ENCODE measurements at regions not wholly inside any gene's neighbourhood (a gene's known extent, or its start where the extent isn't known, plus 50 kb on each side); places are given as distances from the start of the nearest gene placed in this dataset.

DNA sequence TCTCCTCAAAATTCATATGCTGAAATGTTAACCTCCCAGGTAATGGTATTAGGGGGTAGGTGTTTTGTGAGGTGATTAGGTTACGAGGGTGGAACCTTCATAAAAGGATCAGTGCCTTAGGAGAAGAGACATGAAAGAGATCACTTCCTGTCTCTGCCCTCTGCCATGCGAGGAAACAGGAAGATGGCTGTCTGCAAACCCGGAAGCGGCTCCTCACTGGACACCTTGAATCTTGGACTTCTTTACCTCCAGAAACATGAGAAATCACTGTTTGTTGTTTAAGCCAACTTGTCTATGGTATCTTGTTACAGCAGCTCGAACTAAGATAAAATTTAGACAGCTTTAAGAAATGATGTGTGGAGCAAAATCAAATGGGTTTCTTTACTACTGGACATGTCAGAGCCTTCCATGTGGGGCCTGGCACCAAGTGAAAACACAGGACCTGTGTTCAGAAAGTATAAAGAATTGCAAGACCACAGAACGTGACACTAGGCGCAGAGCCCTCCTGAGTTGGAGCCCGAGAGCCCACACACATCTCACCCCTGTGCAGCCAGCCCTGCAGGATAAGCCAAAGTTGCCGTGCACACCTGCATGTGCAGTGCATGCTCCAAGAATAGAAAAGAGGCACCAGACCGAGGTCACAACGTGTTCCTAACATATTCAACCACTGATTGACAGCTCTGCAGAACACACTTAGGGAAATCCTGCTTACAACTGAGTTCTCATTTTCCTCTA, 112.5 kb upstream of the UQCRFS1 start:
- Histone ChIP-seq H3K27ac (ENCODE audit: low read depth in 2 of 2, low read length in 2 of 2) (no peak overlapping the region), H3K4me1 (ENCODE audit: control insufficient read depth in 2 of 3, insufficient read depth in 2 of 3, low read depth in 1 of 3, low read length in 3 of 3) (no peaks in the 10 kb centered on the region), H3K36me3 (ENCODE audit: control insufficient read depth in 2 of 3, insufficient read depth in 3 of 3, low read length in 3 of 3) (no peaks in the 10 kb centered on the region), H3K9ac (ENCODE audit: low read length in 3 of 3) (no peak overlapping the region), H3K9me3 (ENCODE audit: control insufficient read depth in 2 of 3, insufficient read depth in 1 of 3, low read length in 3 of 3) (no peaks in the 10 kb centered on the region), H3K27me3 (ENCODE audit: control insufficient read depth, insufficient read depth, low read length) (no peaks in the 10 kb centered on the region), H3K4me3 (ENCODE audit: low read length in 3 of 3) (no peak overlapping the region)
- DNase-seq (no peak), FAIRE-seq (no peak)
- TF ChIP-seq, protein P1, sequence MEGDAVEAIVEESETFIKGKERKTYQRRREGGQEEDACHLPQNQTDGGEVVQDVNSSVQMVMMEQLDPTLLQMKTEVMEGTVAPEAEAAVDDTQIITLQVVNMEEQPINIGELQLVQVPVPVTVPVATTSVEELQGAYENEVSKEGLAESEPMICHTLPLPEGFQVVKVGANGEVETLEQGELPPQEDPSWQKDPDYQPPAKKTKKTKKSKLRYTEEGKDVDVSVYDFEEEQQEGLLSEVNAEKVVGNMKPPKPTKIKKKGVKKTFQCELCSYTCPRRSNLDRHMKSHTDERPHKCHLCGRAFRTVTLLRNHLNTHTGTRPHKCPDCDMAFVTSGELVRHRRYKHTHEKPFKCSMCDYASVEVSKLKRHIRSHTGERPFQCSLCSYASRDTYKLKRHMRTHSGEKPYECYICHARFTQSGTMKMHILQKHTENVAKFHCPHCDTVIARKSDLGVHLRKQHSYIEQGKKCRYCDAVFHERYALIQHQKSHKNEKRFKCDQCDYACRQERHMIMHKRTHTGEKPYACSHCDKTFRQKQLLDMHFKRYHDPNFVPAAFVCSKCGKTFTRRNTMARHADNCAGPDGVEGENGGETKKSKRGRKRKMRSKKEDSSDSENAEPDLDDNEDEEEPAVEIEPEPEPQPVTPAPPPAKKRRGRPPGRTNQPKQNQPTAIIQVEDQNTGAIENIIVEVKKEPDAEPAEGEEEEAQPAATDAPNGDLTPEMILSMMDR (IDR thresholded peaks at IDR 0.05; ENCODE audit: borderline replicate concordance, extremely low read depth, insufficient read depth) = no peak
- intact Hi-C loops (cut with DNase I) = no loop called here

DNA sequence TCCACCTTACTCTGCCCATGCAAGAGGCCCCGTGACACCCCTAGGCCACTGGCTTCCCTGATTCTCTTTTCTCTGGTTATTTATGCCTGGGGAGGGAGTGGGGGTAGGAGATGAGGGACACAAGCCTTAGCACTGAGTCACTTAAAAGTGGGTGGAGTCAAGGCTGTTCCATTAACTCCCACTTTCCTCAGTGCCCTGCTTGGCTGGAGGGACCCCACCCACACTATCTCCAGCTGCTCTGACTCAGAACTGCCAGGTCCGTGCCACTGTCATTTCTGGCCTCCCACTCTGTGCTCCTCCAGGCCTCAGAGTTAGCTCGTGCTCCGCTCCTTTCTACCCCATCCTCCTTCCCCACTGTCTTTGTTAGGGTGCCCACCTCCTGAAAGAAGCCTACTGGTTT, 113.4 kb upstream of the UQCRFS1 start:
- no peaks in the 10 kb centered on the region for H3K4me1 ChIP-seq (ENCODE audit: control insufficient read depth in 2 of 3, insufficient read depth in 2 of 3, low read depth in 1 of 3, low read length in 3 of 3)
- no peak overlapping the region for H3K4me3 ChIP-seq (ENCODE audit: low read length in 3 of 3)
- H3K36me3 ChIP-seq (ENCODE audit: control insufficient read depth in 2 of 3, insufficient read depth in 3 of 3, low read length in 3 of 3) = no peaks in the 10 kb centered on the region
- FAIRE-seq (no peak), DNase-seq (no peak)
- H3K27ac ChIP-seq (ENCODE audit: low read depth in 2 of 2, low read length in 2 of 2) = no peak overlapping the region
- TF ChIP-seq, protein P1 (IDR thresholded peaks at IDR 0.05; ENCODE audit: borderline replicate concordance, extremely low read depth, insufficient read depth) = no peak
- H3K9me3 ChIP-seq (ENCODE audit: control insufficient read depth in 2 of 3, insufficient read depth in 1 of 3, low read length in 3 of 3) = no peaks in the 10 kb centered on the region
- intact Hi-C loops (cut with DNase I) = no loop called here
- H3K27me3 ChIP-seq (ENCODE audit: control insufficient read depth, insufficient read depth, low read length) = no peaks in the 10 kb centered on the region
- H3K9ac ChIP-seq (ENCODE audit: low read length in 3 of 3) = no peak overlapping the region

DNA sequence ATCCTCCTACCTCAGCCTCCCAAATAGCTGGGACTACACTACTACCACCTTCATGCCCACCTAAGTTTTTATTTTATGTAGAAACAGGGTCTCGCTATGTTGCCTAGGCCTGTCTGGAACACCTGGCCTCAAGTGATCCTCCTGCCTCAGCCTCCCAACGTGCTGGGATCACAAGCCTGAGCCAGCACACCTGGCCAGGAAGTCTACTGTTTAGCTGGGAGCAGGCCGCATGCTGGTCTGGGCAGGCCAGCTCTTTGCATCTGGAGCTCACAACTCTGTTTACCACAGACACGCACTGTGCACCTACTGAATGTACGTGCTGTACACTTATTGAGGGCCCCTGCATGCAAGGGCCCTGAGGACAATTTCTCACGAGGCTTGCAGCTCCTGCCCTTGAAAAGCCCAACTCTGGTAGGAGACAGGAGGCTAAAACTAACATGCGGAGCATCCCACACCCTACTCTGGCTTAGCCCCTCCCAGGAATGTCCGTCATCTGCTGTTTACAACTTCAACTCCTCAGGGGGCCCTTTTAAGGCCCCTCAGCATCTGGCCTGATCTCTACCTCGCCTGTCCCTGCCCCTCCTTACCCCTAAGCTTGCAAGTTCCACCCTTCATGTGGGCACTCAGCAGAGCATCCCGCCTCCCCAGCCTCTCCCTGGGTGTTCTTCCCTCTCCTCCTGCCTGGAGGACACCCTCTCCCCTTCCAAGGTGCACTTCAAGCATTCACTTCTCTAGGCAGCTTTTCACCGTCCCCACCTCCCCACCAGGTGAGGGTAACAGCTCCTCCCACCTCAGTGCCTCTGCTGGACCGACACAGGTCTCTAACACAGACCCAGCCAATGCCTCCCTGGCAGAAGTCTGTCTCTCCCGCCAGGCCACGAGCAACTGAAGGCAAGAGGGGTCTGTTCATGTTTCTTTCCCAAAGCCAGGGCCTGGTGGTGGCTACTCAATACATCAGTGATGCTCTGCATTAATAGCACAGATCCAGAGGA, 114.2 kb upstream of the UQCRFS1 start:
- H3K27me3 ChIP-seq (ENCODE audit: control insufficient read depth, insufficient read depth, low read length) = no peaks in the 10 kb centered on the region
- TF ChIP-seq, protein P1 (IDR thresholded peaks at IDR 0.05; ENCODE audit: borderline replicate concordance, extremely low read depth, insufficient read depth) = no peak
- intact Hi-C loops (cut with DNase I) = no loop called here
- H3K9me3 ChIP-seq (ENCODE audit: control insufficient read depth in 2 of 3, insufficient read depth in 1 of 3, low read length in 3 of 3) = no peaks in the 10 kb centered on the region
- H3K36me3 ChIP-seq (ENCODE audit: control insufficient read depth in 2 of 3, insufficient read depth in 3 of 3, low read length in 3 of 3) = no peaks in the 10 kb centered on the region
- H3K4me1 ChIP-seq (ENCODE audit: control insufficient read depth in 2 of 3, insufficient read depth in 2 of 3, low read depth in 1 of 3, low read length in 3 of 3) = no peaks in the 10 kb centered on the region
- no peak overlapping the region for H3K9ac ChIP-seq (ENCODE audit: low read length in 3 of 3)
- FAIRE-seq (no peak), DNase-seq (no peak)
- no peak overlapping the region for H3K4me3 ChIP-seq (ENCODE audit: low read length in 3 of 3)
- H3K27ac ChIP-seq (ENCODE audit: low read depth in 2 of 2, low read length in 2 of 2) = no peak overlapping the region
